ENCODE measurements at regions not wholly inside any gene's neighbourhood (a gene's known extent, or its start where the extent isn't known, plus 50 kb on each side); places are given as distances from the start of the nearest gene placed in this dataset.

DNA sequence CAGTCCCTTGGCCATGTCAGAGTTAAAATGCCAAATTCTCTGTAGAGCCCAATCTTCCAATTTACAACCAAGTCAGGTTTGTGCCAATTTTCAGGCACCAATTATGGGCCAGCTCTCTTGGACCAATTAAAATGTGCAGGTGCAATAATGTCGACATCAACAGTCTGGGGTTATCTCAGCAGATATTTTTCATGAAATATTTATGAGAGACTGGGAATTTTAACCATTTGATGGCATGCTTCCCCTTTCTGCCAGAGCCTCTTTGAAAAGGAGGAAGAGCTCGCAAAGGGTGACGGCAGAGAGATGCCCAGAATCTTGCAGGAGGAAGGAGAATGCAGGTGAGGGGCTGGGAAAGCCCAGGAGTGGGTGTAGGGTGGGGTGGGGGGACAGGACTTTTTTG lies 100.8 kb upstream of the SYT13 start:
- Histone ChIP-seq H3K9ac (ENCODE audit: insufficient read length, low read depth) (no peak overlapping the region), H3K27me3 (ENCODE audit: insufficient read depth, insufficient read length) (no peaks in the 10 kb centered on the region), H3K9me3 (ENCODE audit: insufficient read depth, low read length) (no peaks in the 10 kb centered on the region; the same call in 1 of the 2 replicates), H3K4me3 (ENCODE audit: insufficient read length, low read depth) (no peak overlapping the region), H3K4me1 (ENCODE audit: insufficient read depth, insufficient read length) (peaks cover 10% of the 10 kb centered on the region), H3K36me3 (ENCODE audit: insufficient read depth, insufficient read length, low read length) (no peaks in the 10 kb centered on the region)
- no peak for TF ChIP-seq ZNF274 (IDR thresholded peaks at IDR 0.05; ENCODE audit: low read depth, low read length)
- no peak for TF ChIP-seq SUZ12 (IDR thresholded peaks at IDR 0.05; ENCODE audit: extremely low read depth, insufficient read depth, insufficient read length)
- no peak for TF ChIP-seq YY1 (IDR thresholded peaks at IDR 0.05; ENCODE audit: insufficient read depth, insufficient read length)
- no peak for DNase-seq (ENCODE audit: low read depth, low spot score)

DNA sequence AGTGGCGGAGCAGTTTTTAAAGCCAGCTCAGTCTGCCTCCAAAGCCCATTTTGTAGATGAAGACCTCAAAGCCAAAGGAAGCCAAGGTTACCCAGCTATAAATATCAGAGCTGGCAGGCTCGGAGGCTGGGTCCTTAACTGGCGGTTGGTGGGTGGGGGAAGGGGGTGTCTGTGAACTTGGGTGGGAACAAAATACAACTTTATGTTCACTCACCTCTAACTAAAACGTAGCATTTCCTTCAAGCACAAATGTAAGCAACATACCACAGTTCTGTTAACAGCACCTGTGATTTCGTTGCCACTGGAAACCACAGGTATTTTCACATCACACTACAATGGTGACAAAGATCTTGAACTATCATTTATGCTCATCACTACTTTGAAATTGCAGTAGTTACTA lies 99.7 kb upstream of the SYT13 start:
- Histone ChIP-seq H3K4me3 (ENCODE audit: insufficient read length, low read depth) (no peak overlapping the region), H3K36me3 (ENCODE audit: insufficient read depth, insufficient read length, low read length) (no peaks in the 10 kb centered on the region), H3K9me3 (ENCODE audit: insufficient read depth, low read length) (no peaks in the 10 kb centered on the region; the same call in 1 of the 2 replicates), H3K27me3 (ENCODE audit: insufficient read depth, insufficient read length) (no peaks in the 10 kb centered on the region), H3K9ac (ENCODE audit: insufficient read length, low read depth) (no peak overlapping the region), H3K4me1 (ENCODE audit: insufficient read depth, insufficient read length) (peaks cover 10% of the 10 kb centered on the region)
- no peak for TF ChIP-seq YY1 (IDR thresholded peaks at IDR 0.05; ENCODE audit: insufficient read depth, insufficient read length)
- TF ChIP-seq SUZ12 (IDR thresholded peaks at IDR 0.05; ENCODE audit: extremely low read depth, insufficient read depth, insufficient read length), result no peak
- TF ChIP-seq ZNF274 (IDR thresholded peaks at IDR 0.05; ENCODE audit: low read depth, low read length), result no peak
- DNase-seq (ENCODE audit: low read depth, low spot score), result no peak

DNA sequence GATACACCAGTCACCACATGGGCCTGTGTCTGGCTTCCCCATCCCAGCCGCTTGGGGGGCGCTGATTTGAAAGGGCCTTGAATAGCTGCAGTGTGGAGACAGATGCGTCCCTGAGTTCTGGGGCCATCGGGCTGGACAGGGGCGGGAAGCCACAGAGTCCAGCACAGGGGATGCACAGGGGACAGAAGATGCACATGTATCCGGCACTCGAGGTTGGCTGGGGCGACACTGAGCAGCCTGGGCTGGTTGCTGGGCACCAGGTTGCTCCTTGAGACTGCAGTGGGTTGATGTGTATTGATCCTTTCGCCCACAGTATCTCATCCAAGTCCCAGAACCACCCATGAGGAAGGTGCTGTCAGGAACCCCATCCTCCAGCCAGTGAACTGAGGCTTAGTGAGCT lies 99.3 kb upstream of the SYT13 start:
- Histone ChIP-seq H3K27me3 (ENCODE audit: insufficient read depth, insufficient read length) (no peaks in the 10 kb centered on the region), H3K36me3 (ENCODE audit: insufficient read depth, insufficient read length, low read length) (no peaks in the 10 kb centered on the region), H3K4me3 (ENCODE audit: insufficient read length, low read depth) (no peak overlapping the region), H3K9ac (ENCODE audit: insufficient read length, low read depth) (no peak overlapping the region), H3K9me3 (ENCODE audit: insufficient read depth, low read length) (no peaks in the 10 kb centered on the region; the same call in 1 of the 2 replicates), H3K4me1 (ENCODE audit: insufficient read depth, insufficient read length) (peaks cover 7% of the 10 kb centered on the region)
- DNase-seq (ENCODE audit: low read depth, low spot score), result no peak
- TF ChIP-seq ZNF274 (IDR thresholded peaks at IDR 0.05; ENCODE audit: low read depth, low read length), result no peak
- TF ChIP-seq SUZ12 (IDR thresholded peaks at IDR 0.05; ENCODE audit: extremely low read depth, insufficient read depth, insufficient read length), result no peak
- no peak for TF ChIP-seq YY1 (IDR thresholded peaks at IDR 0.05; ENCODE audit: insufficient read depth, insufficient read length)

DNA sequence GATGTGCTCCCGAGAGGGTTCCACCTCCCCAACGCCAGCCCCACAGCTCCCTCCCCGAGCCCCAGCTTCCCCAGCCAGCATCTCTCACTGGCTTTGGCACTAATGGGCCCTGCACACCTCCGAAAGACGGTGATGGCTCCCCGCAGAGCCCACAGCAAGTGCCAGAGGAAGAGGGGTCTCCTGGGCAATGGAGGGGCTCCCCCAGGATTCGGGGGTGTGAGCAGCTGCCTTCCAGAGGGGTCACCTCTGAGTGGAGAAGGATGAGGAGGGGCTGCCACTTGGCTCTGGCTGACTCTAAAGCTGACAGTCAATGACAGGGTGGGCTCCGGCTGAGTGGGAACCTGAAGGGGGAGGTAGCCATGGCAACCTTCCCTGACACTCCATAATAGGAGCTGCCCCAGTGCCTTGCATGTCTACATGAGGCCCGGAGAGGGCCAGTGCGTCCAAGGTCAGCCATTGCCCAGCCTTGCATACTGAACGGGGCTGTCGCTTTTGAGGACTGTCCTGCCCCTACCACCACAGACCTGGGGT lies 98.6 kb upstream of the SYT13 start:
- H3K4me3 ChIP-seq (ENCODE audit: insufficient read length, low read depth), result no peak overlapping the region
- H3K9me3 ChIP-seq (ENCODE audit: insufficient read depth, low read length), result no peaks in the 10 kb centered on the region; the same call in 1 of the 2 replicates
- TF ChIP-seq SUZ12 (IDR thresholded peaks at IDR 0.05; ENCODE audit: extremely low read depth, insufficient read depth, insufficient read length), result no peak
- TF ChIP-seq YY1 (IDR thresholded peaks at IDR 0.05; ENCODE audit: insufficient read depth, insufficient read length), result no peak
- no peak for TF ChIP-seq ZNF274 (IDR thresholded peaks at IDR 0.05; ENCODE audit: low read depth, low read length)
- no peaks in the 10 kb centered on the region for H3K27me3 ChIP-seq (ENCODE audit: insufficient read depth, insufficient read length)
- DNase-seq (ENCODE audit: low read depth, low spot score), result no peak
- H3K36me3 ChIP-seq (ENCODE audit: insufficient read depth, insufficient read length, low read length), result no peaks in the 10 kb centered on the region
- H3K4me1 ChIP-seq (ENCODE audit: insufficient read depth, insufficient read length), result peaks cover 4% of the 10 kb centered on the region
- H3K9ac ChIP-seq (ENCODE audit: insufficient read length, low read depth), result no peak overlapping the region

DNA sequence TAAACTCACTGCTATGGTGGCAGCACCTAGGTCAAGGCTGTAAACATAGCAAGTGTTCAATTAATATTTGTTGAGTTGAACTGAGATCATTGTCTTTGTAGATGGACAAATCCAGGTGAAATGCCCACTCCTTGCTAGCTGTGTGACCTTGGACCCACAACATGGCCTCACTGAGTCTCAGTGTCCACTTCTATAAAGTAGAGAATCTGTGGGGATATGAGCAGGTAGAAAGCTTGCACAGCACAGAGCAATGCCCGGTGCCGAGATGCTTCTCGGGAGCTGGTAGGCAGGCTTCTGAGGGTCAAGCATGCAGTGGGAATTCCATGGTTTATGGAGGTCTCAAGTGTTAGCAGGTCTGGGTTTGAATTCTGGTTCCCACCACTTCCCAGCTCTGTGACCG lies 97.9 kb upstream of the SYT13 start:
- Histone ChIP-seq H3K36me3 (ENCODE audit: insufficient read depth, insufficient read length, low read length) (no peaks in the 10 kb centered on the region), H3K27me3 (ENCODE audit: insufficient read depth, insufficient read length) (no peaks in the 10 kb centered on the region), H3K9ac (ENCODE audit: insufficient read length, low read depth) (no peak overlapping the region), H3K4me1 (ENCODE audit: insufficient read depth, insufficient read length) (peaks cover 4% of the 10 kb centered on the region), H3K9me3 (ENCODE audit: insufficient read depth, low read length) (no peaks in the 10 kb centered on the region; the same call in 1 of the 2 replicates), H3K4me3 (ENCODE audit: insufficient read length, low read depth) (no peak overlapping the region)
- TF ChIP-seq YY1 (IDR thresholded peaks at IDR 0.05; ENCODE audit: insufficient read depth, insufficient read length) (no peak), ZNF274 (IDR thresholded peaks at IDR 0.05; ENCODE audit: low read depth, low read length) (no peak), SUZ12 (IDR thresholded peaks at IDR 0.05; ENCODE audit: extremely low read depth, insufficient read depth, insufficient read length) (no peak)
- DNase-seq (ENCODE audit: low read depth, low spot score), result no peak

DNA sequence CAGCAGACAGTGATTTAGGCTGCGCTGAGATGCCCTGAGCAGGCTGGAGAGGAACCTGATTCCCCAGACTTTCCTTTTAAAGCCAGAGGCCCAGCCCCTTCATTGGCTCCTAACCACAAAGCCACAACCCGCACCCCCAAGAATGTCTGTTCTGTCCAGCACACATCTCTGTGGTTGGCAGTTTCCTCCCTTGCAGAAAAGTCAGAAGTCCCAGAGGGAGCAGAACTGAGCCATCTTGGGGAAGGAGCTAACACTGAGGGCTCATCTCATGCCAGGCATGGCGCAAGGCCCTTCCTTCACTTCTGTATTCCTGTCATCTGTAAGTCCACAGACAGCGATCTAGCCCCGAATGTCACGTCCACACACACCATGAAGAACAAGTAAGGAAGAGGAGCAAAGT lies 97.1 kb upstream of the SYT13 start:
- TF ChIP-seq SUZ12 (IDR thresholded peaks at IDR 0.05; ENCODE audit: extremely low read depth, insufficient read depth, insufficient read length) (no peak), YY1 (IDR thresholded peaks at IDR 0.05; ENCODE audit: insufficient read depth, insufficient read length) (no peak), ZNF274 (IDR thresholded peaks at IDR 0.05; ENCODE audit: low read depth, low read length) (no peak)
- H3K4me3 ChIP-seq (ENCODE audit: insufficient read length, low read depth), result no peak overlapping the region
- H3K36me3 ChIP-seq (ENCODE audit: insufficient read depth, insufficient read length, low read length), result no peaks in the 10 kb centered on the region
- peaks cover 4% of the 10 kb centered on the region for H3K4me1 ChIP-seq (ENCODE audit: insufficient read depth, insufficient read length)
- H3K9ac ChIP-seq (ENCODE audit: insufficient read length, low read depth), result no peak overlapping the region
- DNase-seq (ENCODE audit: low read depth, low spot score), result no peak
- no peaks in the 10 kb centered on the region for H3K27me3 ChIP-seq (ENCODE audit: insufficient read depth, insufficient read length)
- no peaks in the 10 kb centered on the region; the same call in 1 of the 2 replicates for H3K9me3 ChIP-seq (ENCODE audit: insufficient read depth, low read length)

DNA sequence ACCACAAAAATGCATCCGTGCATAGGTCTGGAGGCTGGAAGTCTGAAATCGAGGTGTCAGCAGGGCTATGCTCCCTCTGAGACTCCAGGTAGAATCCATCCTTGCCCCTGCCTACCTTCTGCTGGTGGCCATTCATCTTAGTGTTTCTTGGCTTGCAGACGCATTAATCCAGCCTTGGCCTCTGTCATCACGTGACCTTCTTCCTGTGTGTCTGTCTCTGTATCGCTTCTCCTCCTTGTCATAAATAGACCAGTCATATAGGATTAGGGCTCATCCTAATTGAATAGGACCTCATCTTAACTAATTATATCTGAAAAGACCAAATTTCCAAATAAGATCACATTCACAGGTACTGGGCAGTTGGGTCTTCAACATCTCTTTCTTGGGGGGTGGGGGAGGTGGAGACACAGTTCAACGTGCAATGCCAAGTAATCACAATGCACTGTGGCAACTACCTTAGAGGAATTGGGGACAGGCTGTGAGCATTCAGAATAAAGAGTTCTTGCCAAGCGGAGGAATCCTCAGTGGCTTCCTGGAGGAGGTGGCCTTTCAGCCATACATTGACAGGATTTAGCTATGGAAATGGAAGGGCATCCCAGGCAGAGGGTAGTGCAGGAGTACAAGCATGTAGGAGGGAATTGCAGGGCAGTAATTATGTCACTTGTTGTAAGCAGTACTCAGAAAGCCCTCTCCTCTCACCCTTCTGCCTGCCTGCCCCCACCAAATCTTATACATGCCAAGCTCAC lies 96.2 kb upstream of the SYT13 start:
- TF ChIP-seq ZNF274 (IDR thresholded peaks at IDR 0.05; ENCODE audit: low read depth, low read length) (no peak), YY1 (IDR thresholded peaks at IDR 0.05; ENCODE audit: insufficient read depth, insufficient read length) (no peak), SUZ12 (IDR thresholded peaks at IDR 0.05; ENCODE audit: extremely low read depth, insufficient read depth, insufficient read length) (no peak)
- H3K9me3 ChIP-seq (ENCODE audit: insufficient read depth, low read length), result no peaks in the 10 kb centered on the region
- H3K9ac ChIP-seq (ENCODE audit: insufficient read length, low read depth), result no peak overlapping the region
- DNase-seq (ENCODE audit: low read depth, low spot score), result no peak
- no peaks in the 10 kb centered on the region for H3K27me3 ChIP-seq (ENCODE audit: insufficient read depth, insufficient read length)
- H3K4me3 ChIP-seq (ENCODE audit: insufficient read length, low read depth), result no peak overlapping the region
- H3K4me1 ChIP-seq (ENCODE audit: insufficient read depth, insufficient read length), result peaks cover 4% of the 10 kb centered on the region
- no peaks in the 10 kb centered on the region for H3K36me3 ChIP-seq (ENCODE audit: insufficient read depth, insufficient read length, low read length)

Measured in NT2/D1 (cell line).